LNCaP clone FGC (cell line): ENCODE measurements at regions not wholly inside any gene's neighbourhood (a gene's known extent, or its start where the extent isn't known, plus 50 kb on each side); places are given as distances from the start of the nearest gene placed in this dataset.
"Not testable (repeated sequence)": the region's sequence is repeated elsewhere in the genome, so short reads cannot be mapped to it uniquely, and the experiment has no call there.

Source experiments
- DNase-seq: peaks from one replicate; pipeline ENCODE4 v3.0.0-alpha.2; 2011; ENCODE audit warnings: low read depth
- H3K4me3 ChIP-seq: 2 replicates; pipeline ENCODE4 v1.5.1; 2011; ENCODE audit warnings: mild to moderate bottlenecking, low read depth, low read length, control low read depth
- CTCF ChIP-seq: IDR thresholded peaks from 2 replicates; pipeline ENCODE4 v1.5.1; 2012; ENCODE audit warnings: mild to moderate bottlenecking; ENCODE audit not compliant: control insufficient read depth, insufficient read depth; ENCODE audit errors: extremely low read depth

GRCh38 chr1:101448018-101448417 lies 211.2 kb downstream of the S1PR1 start:
- no peak overlapping the region for H3K4me3 ChIP-seq
- no peak for DNase-seq
- TF ChIP-seq CTCF: no peak

GRCh38 chr1:101450691-101451090 lies 213.9 kb downstream of the S1PR1 start:
- not testable (repeated sequence) for DNase-seq, H3K4me3 ChIP-seq

DNA sequence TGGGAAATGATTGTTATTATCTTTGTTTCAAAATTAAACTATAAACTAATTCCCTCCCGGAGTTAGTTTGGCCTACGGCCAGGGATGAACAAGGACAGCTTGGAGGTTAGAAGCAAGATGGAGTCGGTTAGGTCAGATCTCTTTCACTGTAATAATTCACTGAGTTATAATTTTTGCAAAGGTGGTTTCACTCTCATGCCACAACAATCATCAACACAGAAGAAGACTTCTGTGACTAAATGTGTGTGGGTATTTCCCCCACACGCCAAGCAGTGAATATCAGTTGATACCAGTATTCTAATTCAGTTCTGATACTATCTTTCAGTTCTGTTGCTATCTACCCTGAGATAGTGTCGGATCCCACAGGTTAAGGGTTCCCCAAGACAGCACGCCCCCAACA lies 215.1 kb downstream of the S1PR1 start:
- TF ChIP-seq CTCF: no peak
- no peak for DNase-seq

DNA sequence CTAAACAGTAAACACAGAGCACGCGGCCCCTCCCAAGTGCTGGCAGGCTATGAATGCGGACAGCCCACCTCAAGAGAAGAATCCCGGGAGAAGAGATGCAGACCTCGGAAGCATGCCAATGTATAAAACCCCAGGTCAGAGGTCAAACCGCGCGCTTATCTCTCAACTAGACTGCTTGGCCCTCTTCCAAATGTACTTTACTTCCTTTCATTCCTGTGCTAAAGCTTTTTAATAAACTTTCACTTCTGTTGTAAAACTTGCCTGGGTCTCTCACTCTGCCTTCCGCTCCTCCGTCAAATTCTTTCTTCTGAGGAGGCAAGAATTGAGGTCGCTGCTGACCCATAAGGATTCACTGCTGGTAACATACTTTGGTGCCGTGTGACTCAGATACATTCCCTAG lies 216.0 kb downstream of the S1PR1 start:
- no peak for DNase-seq
- H3K4me3 ChIP-seq: no peak overlapping the region
- no peak for TF ChIP-seq CTCF

More for the DNA sequence above, 215.1 kb downstream of the S1PR1 start:
- H3K4me3 ChIP-seq: no peak overlapping the region

- H3K4me3 ChIP-seq: no peak overlapping the region
- no peak for TF ChIP-seq CTCF
- DNase-seq: no peak
These were observed 217.0 kb downstream of the S1PR1 start for GRCh38 chr1:101453844-101454243.

DNA sequence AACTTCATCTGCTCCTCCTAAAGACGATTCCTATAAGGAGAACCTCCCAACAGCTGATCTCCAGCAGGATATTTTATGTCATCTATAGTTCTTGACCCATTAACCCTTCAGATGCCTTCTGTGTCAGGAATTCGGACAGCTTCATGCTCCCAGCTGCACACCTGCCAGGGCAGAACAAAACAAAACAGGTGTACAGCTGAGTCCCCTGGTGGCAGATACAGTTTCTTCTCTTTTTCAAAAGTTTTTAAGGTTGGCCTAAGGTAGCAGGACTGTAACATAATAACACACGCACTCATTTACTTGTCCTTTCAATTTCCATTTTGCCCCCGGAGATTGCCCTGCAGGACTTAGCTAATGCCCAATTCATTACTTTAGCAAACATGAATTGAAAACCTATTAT lies 218.3 kb downstream of the S1PR1 start:
- no peak for TF ChIP-seq CTCF
- H3K4me3 ChIP-seq: no peak overlapping the region
- DNase-seq: no peak

GRCh38 chr1:101460739-101461138 lies 223.9 kb downstream of the S1PR1 start:
- TF ChIP-seq CTCF: no peak
- H3K4me3 ChIP-seq: no peak overlapping the region
- DNase-seq: no peak

DNA sequence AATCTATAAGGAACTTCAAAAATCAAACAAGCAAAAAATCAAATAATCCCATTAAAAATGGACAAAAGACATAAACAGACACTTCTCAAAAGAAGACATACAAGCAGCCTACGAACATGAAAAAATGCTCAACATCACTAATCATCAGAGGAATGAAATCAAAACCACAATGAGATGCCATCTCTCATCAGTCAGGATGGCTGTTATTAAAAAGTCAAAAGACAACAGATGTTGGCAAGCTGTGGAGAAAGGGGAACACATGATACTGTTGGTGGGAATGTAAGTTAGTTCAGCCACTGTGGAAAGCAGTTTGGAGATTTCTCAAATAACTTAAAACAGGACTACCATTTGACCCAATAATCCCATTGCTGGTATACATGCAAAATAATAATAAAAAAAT lies 226.4 kb downstream of the S1PR1 start:
- no peak for DNase-seq
- H3K4me3 ChIP-seq: no peak overlapping the region
- no peak for TF ChIP-seq CTCF
